ENCODE measurements at regions not wholly inside any gene's neighbourhood (a gene's known extent, or its start where the extent isn't known, plus 50 kb on each side); places are given as distances from the start of the nearest gene placed in this dataset.

DNA sequence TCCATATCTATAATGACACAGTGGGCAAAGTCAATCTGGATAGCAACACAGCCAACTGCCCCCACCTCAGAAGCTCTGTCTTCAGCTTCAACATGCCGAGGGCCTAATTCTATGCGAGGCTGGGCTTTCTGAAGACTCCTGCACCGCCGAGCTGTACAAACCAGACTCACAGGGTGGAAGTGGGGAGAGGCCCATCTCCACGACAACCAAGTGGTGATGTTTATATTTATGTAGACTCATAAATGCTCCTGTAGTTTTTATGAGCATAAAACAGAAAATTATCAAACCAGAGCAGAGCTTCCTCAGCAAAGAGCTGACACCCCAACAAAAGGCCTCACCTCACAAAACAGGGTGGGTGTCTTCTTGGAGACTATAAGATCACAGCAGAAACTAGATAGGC, 77.0 kb upstream of the LGALSL start:
- TF ChIP-seq, protein P1, sequence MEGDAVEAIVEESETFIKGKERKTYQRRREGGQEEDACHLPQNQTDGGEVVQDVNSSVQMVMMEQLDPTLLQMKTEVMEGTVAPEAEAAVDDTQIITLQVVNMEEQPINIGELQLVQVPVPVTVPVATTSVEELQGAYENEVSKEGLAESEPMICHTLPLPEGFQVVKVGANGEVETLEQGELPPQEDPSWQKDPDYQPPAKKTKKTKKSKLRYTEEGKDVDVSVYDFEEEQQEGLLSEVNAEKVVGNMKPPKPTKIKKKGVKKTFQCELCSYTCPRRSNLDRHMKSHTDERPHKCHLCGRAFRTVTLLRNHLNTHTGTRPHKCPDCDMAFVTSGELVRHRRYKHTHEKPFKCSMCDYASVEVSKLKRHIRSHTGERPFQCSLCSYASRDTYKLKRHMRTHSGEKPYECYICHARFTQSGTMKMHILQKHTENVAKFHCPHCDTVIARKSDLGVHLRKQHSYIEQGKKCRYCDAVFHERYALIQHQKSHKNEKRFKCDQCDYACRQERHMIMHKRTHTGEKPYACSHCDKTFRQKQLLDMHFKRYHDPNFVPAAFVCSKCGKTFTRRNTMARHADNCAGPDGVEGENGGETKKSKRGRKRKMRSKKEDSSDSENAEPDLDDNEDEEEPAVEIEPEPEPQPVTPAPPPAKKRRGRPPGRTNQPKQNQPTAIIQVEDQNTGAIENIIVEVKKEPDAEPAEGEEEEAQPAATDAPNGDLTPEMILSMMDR (IDR thresholded peaks at IDR 0.05; ENCODE audit: low read length), result no peak
- no peak for TF ChIP-seq EZH2phosphoT487 (IDR thresholded peaks at IDR 0.05; ENCODE audit: low read length)
